HL-60 (cell line): ENCODE measurements at regions not wholly inside any gene's neighbourhood (a gene's known extent, or its start where the extent isn't known, plus 50 kb on each side); places are given as distances from the start of the nearest gene placed in this dataset.

ENCODE experiments used
- DNase-seq, 2 experiments: peaks; one replicate each; pipeline ENCODE4 v3.0.0-alpha.2; 2010 to 2020; ENCODE audit warnings: low read depth in 1 of 2, low spot score in 1 of 2
- H3K27ac ChIP-seq: fragments of 250-450 bp; sonication (Bioruptor Pico); replicated peaks from 2 replicates; pipeline ENCODE4 v1.5.1; 2020; ENCODE audit warnings: mild to moderate bottlenecking, moderate library complexity
- H3K27me3 ChIP-seq: fragments of 250-450 bp; sonication (Bioruptor Pico); 2 replicates; pipeline ENCODE4 v1.5.1; 2021; ENCODE audit warnings: mild to moderate bottlenecking, moderate library complexity; ENCODE audit not compliant: insufficient read depth, poor library complexity, severe bottlenecking
- H3K4me3 ChIP-seq: replicated peaks from 2 replicates; pipeline ENCODE4 v1.5.1; 2011; ENCODE audit warnings: mild to moderate bottlenecking, control low read depth, low read length; ENCODE audit not compliant: insufficient read depth
- GABPA ChIP-seq: IDR thresholded peaks from 2 replicates; pipeline ENCODE4 v1.6.1; 2012; ENCODE audit warnings: low read depth
- POLR2AphosphoS5 ChIP-seq: IDR thresholded peaks from 2 replicates; pipeline ENCODE4 v1.6.1; 2012; ENCODE audit warnings: low read depth
- REST ChIP-seq: IDR thresholded peaks from 2 replicates; pipeline ENCODE4 v1.6.1; 2012; ENCODE audit warnings: low read depth; ENCODE audit not compliant: insufficient replicate concordance
- SPI1 ChIP-seq: IDR thresholded peaks from 2 replicates; pipeline ENCODE4 v1.6.1; 2012; ENCODE audit warnings: low read depth, mild to moderate bottlenecking, borderline replicate concordance
- TF ChIP-seq, protein P1 (sequence below): IDR thresholded peaks from one replicate; pipeline ENCODE4 v1.5.1; 2011; ENCODE audit warnings: low read length, control low read depth, inconsistent platforms; ENCODE audit not compliant: insufficient read depth

GRCh38 chr1:30381671-30382365, 341.6 kb downstream of the MATN1 start:
- H3K4me3 ChIP-seq = no peak overlapping the region
- no peak for DNase-seq
- no peaks in the 10 kb centered on the region for H3K27me3 ChIP-seq
- TF ChIP-seq, protein P1, sequence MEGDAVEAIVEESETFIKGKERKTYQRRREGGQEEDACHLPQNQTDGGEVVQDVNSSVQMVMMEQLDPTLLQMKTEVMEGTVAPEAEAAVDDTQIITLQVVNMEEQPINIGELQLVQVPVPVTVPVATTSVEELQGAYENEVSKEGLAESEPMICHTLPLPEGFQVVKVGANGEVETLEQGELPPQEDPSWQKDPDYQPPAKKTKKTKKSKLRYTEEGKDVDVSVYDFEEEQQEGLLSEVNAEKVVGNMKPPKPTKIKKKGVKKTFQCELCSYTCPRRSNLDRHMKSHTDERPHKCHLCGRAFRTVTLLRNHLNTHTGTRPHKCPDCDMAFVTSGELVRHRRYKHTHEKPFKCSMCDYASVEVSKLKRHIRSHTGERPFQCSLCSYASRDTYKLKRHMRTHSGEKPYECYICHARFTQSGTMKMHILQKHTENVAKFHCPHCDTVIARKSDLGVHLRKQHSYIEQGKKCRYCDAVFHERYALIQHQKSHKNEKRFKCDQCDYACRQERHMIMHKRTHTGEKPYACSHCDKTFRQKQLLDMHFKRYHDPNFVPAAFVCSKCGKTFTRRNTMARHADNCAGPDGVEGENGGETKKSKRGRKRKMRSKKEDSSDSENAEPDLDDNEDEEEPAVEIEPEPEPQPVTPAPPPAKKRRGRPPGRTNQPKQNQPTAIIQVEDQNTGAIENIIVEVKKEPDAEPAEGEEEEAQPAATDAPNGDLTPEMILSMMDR = no peak
- no peak for TF ChIP-seq POLR2AphosphoS5
- TF ChIP-seq GABPA = no peak
- TF ChIP-seq REST = no peak
- TF ChIP-seq SPI1 = no peak
- H3K27ac ChIP-seq = no peak overlapping the region

DNA sequence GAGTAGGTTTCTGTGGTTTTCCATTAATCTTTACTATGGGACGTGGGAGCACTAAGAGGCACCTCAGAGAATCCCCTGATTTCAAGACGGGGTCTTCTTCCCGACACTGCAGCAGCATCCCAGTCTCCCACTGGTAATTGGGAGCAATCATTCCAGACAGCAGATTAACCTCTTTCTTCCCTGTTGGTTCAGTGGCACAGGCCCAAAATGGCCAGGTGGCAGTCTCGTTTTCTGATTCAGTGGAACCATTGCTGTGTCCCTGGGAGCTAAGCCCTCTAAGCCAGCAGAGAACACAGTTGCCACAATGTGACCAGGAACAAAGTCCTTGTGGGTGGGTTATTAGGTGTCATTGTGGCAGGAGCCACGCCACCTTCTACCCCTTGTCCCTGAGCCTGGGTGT, 342.1 kb downstream of the MATN1 start:
- Histone ChIP-seq H3K27ac (no peak overlapping the region), H3K4me3 (no peak overlapping the region), H3K27me3 (no peaks in the 10 kb centered on the region)
- TF ChIP-seq, protein P1 = no peak
- TF ChIP-seq REST (no peak), GABPA (no peak), SPI1 (no peak), POLR2AphosphoS5 (no peak)
- no peak for DNase-seq

DNA sequence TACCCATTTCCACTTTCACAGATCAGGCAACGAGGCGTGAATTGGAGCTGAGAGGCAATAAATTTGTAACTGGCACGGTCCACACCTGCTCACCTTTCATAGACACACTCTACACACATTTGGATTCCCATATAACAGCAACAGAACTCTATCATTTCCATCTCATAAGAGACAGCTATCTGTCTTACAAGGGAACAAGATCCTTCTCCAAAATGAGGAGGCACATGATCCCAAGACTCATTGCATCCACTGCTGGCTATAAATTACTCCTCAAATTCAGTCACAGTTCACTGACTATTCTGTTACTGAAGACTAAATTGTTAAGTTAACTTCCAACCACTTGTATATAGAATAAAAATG, 342.8 kb downstream of the MATN1 start:
- no peak overlapping the region for H3K4me3 ChIP-seq
- TF ChIP-seq GABPA (no peak), POLR2AphosphoS5 (no peak), REST (no peak)
- TF ChIP-seq, protein P1 = no peak
- DNase-seq = no peak
- no peak overlapping the region for H3K27ac ChIP-seq
- H3K27me3 ChIP-seq = no peaks in the 10 kb centered on the region
